Renal pelvis (tissue), 1 donor: ENCODE measurements at regions not wholly inside any gene's neighbourhood (a gene's known extent, or its start where the extent isn't known, plus 50 kb on each side); places are given as distances from the start of the nearest gene placed in this dataset.
"Not testable (repeated sequence)": the region's sequence is repeated elsewhere in the genome, so short reads cannot be mapped to it uniquely, and the experiment has no call there.

ENCODE experiments used
- DNase-seq: peaks from one replicate; pipeline ENCODE4 v3.0.0-alpha.2; 2013

GRCh38 chr5:110918683-110919082, 152.8 kb upstream of the TSLP start:
- no peak for DNase-seq

GRCh38 chr5:110923971-110924370, 147.5 kb upstream of the TSLP start:
- no peak for DNase-seq

GRCh38 chr5:110925398-110925797, 146.1 kb upstream of the TSLP start:
- no peak for DNase-seq

- DNase-seq = no peak
These were observed 145.6 kb upstream of the TSLP start for GRCh38 chr5:110925916-110926315.

- no peak for DNase-seq
These were observed 138.6 kb upstream of the TSLP start for GRCh38 chr5:110932755-110933488.

GRCh38 chr5:110940136-110940535, 131.4 kb upstream of the TSLP start:
- no peak for DNase-seq

GRCh38 chr5:110945874-110946436, 125.6 kb upstream of the TSLP start:
- DNase-seq = no peak

GRCh38 chr5:110951373-110951791, 120.1 kb upstream of the TSLP start:
- no peak for DNase-seq

- no peak for DNase-seq
These were observed 115.1 kb upstream of the TSLP start for GRCh38 chr5:110956280-110956912.

GRCh38 chr5:110956913-110957813, 114.3 kb upstream of the TSLP start:
- DNase-seq = no peak

- DNase-seq = no peak
These were observed 113.6 kb upstream of the TSLP start for GRCh38 chr5:110957934-110958333.

GRCh38 chr5:110963495-110963894, 108.0 kb upstream of the TSLP start:
- no peak for DNase-seq

- no peak for DNase-seq
These were observed 105.5 kb upstream of the TSLP start for GRCh38 chr5:110965773-110966581.

GRCh38 chr5:110968246-110969005, 103.1 kb upstream of the TSLP start:
- DNase-seq = no peak

- no peak for DNase-seq
These were observed 102.0 kb upstream of the TSLP start for GRCh38 chr5:110969502-110969901.

- no peak for DNase-seq
These were observed 98.0 kb upstream of the TSLP start for GRCh38 chr5:110973510-110973909.

- DNase-seq = no peak
These were observed 93.6 kb upstream of the TSLP start for GRCh38 chr5:110977915-110978314.

- not testable (repeated sequence) for DNase-seq
These were observed 85.6 kb upstream of the TSLP start for GRCh38 chr5:110985882-110986281.

GRCh38 chr5:110987573-110987972, 83.9 kb upstream of the TSLP start:
- DNase-seq = not testable (repeated sequence)

GRCh38 chr5:110996742-110997141, 74.8 kb upstream of the TSLP start:
- no peak for DNase-seq

- DNase-seq = no peak
These were observed 69.5 kb upstream of the TSLP start for GRCh38 chr5:111002036-111002435.
